Stimulated activated CD8-positive, alpha-beta memory T cell treated with anti-CD3 and anti-CD28 coated beads, Interleukin-2, amount 100 ng/mL, for 1 hour (primary cell): ENCODE measurements at regions not wholly inside any gene's neighbourhood (a gene's known extent, or its start where the extent isn't known, plus 50 kb on each side); places are given as distances from the start of the nearest gene placed in this dataset.

ENCODE experiments used
- DNase-seq, 2 donors: peaks; one replicate each; pipeline ENCODE4 v3.0.0-alpha.2; 2020; ENCODE audit warnings: low read depth in 2 of 2

GRCh38 chr1:59143811-59144210 is 153.1 kb upstream of the FGGY start:
- DNase-seq, result no peak

- no peak for DNase-seq
Observed at GRCh38 chr1:59144959-59145358, 151.9 kb upstream of the FGGY start.

- no peak for DNase-seq
Observed at GRCh38 chr1:59146056-59146455, 150.8 kb upstream of the FGGY start.

GRCh38 chr1:59146651-59147358 is 150.1 kb upstream of the FGGY start:
- DNase-seq, result peak; percentile 14 to 26

GRCh38 chr1:59149435-59149834 is 147.5 kb upstream of the FGGY start:
- DNase-seq, result no peak

- DNase-seq, result no peak
Observed at GRCh38 chr1:59150577-59151386, 146.1 kb upstream of the FGGY start.

- DNase-seq, result no peak
Observed at GRCh38 chr1:59151387-59151761, 145.5 kb upstream of the FGGY start.

- no peak for DNase-seq
Observed at GRCh38 chr1:59151860-59152259, 145.0 kb upstream of the FGGY start.

- DNase-seq, result no peak
Observed at GRCh38 chr1:59152511-59152910, 144.4 kb upstream of the FGGY start.

- DNase-seq, result no peak
Observed at GRCh38 chr1:59154401-59154800, 142.5 kb upstream of the FGGY start.

GRCh38 chr1:59155351-59155750 is 141.5 kb upstream of the FGGY start:
- DNase-seq, result no peak

- no peak for DNase-seq
Observed at GRCh38 chr1:59156051-59156450, 140.8 kb upstream of the FGGY start.

GRCh38 chr1:59156526-59157199 is 140.2 kb upstream of the FGGY start:
- DNase-seq, result no peak

- no peak for DNase-seq
Observed at GRCh38 chr1:59158321-59158720, 138.6 kb upstream of the FGGY start.

GRCh38 chr1:59159557-59160203 is 137.2 kb upstream of the FGGY start:
- no peak for DNase-seq

- no peak for DNase-seq
Observed at GRCh38 chr1:59161136-59161535, 135.8 kb upstream of the FGGY start.

GRCh38 chr1:59162665-59163064 is 134.2 kb upstream of the FGGY start:
- DNase-seq, result no peak

GRCh38 chr1:59163268-59164092 is 133.4 kb upstream of the FGGY start:
- DNase-seq, result no peak

- DNase-seq, result no peak
Observed at GRCh38 chr1:59164371-59164770, 132.5 kb upstream of the FGGY start.

GRCh38 chr1:59165353-59165752 is 131.5 kb upstream of the FGGY start:
- no peak for DNase-seq

GRCh38 chr1:59169703-59170102 is 127.2 kb upstream of the FGGY start:
- no peak for DNase-seq
